HEK293T (cell line): ENCODE measurements at regions not wholly inside any gene's neighbourhood (a gene's known extent, or its start where the extent isn't known, plus 50 kb on each side); places are given as distances from the start of the nearest gene placed in this dataset.

Source experiments
- CTCF ChIA-PET: fragments of 350-600 bp; formaldehyde crosslinking; extraction: SDS; loops from one replicate; lab custom pipeline; 2021; ENCODE audit warnings: antibody characterized with exemption, inconsistent platforms; lab: Yijun Ruan, JAX
- POLR2A ChIA-PET: fragments of 350-600 bp; formaldehyde crosslinking; extraction: SDS; loops from one replicate; lab custom pipeline; 2020; ENCODE audit warnings: antibody characterized with exemption, inconsistent platforms; lab: Yijun Ruan, JAX
- DNase-seq: peaks from one replicate; pipeline ENCODE4 v3.0.0; 2012; ENCODE audit warnings: mixed read lengths; ENCODE audit errors: extremely low spot score
- ARNT ChIP-seq: fragments of 450-650 bp; IDR thresholded peaks from 2 replicates; pipeline ENCODE4 v1.6.1; 2017; ENCODE audit warnings: mild to moderate bottlenecking
- BHLHE40 ChIP-seq: fragments of 450-650 bp; IDR thresholded peaks from 2 replicates; pipeline ENCODE4 v1.6.1; 2016; ENCODE audit warnings: mild to moderate bottlenecking, moderate library complexity, borderline replicate concordance
- CTBP1 ChIP-seq: fragments of 450-650 bp; IDR thresholded peaks from 2 replicates; pipeline ENCODE4 v1.6.1; 2016; ENCODE audit warnings: borderline replicate concordance
- ELF4 ChIP-seq: fragments of 450-650 bp; IDR thresholded peaks from 2 replicates; pipeline ENCODE4 v1.6.1; 2017; ENCODE audit warnings: antibody characterized with exemption
- FOXA1 ChIP-seq: fragments of 450-650 bp; IDR thresholded peaks from 2 replicates; pipeline ENCODE4 v1.6.1; 2016; ENCODE audit warnings: mild to moderate bottlenecking
- FOXK2 ChIP-seq: fragments of 450-650 bp; IDR thresholded peaks from 2 replicates; pipeline ENCODE4 v1.6.1; 2016; ENCODE audit warnings: mild to moderate bottlenecking
- FOXM1 ChIP-seq: fragments of 450-650 bp; IDR thresholded peaks from 2 replicates; pipeline ENCODE4 v1.6.1; 2017; ENCODE audit warnings: mild to moderate bottlenecking, borderline replicate concordance
- HDGF ChIP-seq: fragments of 450-650 bp; IDR thresholded peaks from 2 replicates; pipeline ENCODE4 v1.6.1; 2017; ENCODE audit warnings: antibody characterized with exemption, borderline replicate concordance
- L3MBTL2 ChIP-seq: fragments of 450-650 bp; conservative IDR thresholded peaks from 2 replicates; pipeline ENCODE4 v1.6.1; 2016; ENCODE audit warnings: mild to moderate bottlenecking
- LEF1 ChIP-seq: fragments of 450-650 bp; IDR thresholded peaks from 2 replicates; pipeline ENCODE4 v1.6.1; 2017; ENCODE audit warnings: mild to moderate bottlenecking, borderline replicate concordance
- NFRKB ChIP-seq: fragments of 450-650 bp; IDR thresholded peaks from 2 replicates; pipeline ENCODE4 v1.6.1; 2016; ENCODE audit warnings: mild to moderate bottlenecking, moderate library complexity
- PKNOX1 ChIP-seq: fragments of 450-650 bp; IDR thresholded peaks from 2 replicates; pipeline ENCODE4 v1.6.1; 2016
- SP1 ChIP-seq: fragments of 450-650 bp; IDR thresholded peaks from 2 replicates; pipeline ENCODE4 v1.6.1; 2017
- SUZ12 ChIP-seq: fragments of 450-650 bp; IDR thresholded peaks from 2 replicates; pipeline ENCODE4 v1.6.1; 2016; ENCODE audit warnings: mild to moderate bottlenecking
- TARDBP ChIP-seq: fragments of 450-650 bp; IDR thresholded peaks from 2 replicates; pipeline ENCODE4 v1.6.1; 2016
- ZNF384 ChIP-seq: fragments of 450-650 bp; IDR thresholded peaks from 2 replicates; pipeline ENCODE4 v1.6.1; 2016

- POLR2A ChIA-PET, result no interaction called here
- CTCF ChIA-PET, result interaction anchor here (0.6 to 1.1 kb wide), 3 partner anchors 21 to 1803 kb away, joined by 3 to 6 read pairs (median 6); no protein-coding TSS in a partner anchor
- TF ChIP-seq LEF1 (no peak), TARDBP (no peak), SUZ12 (no peak), ELF4 (no peak), PKNOX1 (no peak), BHLHE40 (no peak), NFRKB (no peak)
- DNase-seq, result no peak
Measured at GRCh38 chr6:44614396-44614795, 226.9 kb downstream of the CDC5L start.

DNA sequence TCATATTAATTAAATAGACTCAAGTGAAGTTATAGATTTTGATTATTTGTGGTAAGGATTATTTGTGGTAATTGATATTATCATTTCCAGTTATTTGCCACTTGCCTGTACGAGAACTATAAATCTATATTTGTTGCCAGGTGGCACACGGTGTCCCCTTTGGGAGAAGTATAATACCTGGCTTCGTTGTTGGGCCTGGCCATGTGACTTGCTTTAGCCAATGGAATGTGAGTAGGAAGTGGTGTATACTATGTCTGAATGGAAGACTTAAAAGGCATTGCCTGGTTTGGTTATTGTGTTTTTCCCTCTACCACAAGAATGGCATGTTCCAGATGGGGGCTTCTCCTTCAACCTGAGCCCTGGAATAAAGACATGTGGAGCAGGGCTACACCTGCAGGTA is 228.1 kb downstream of the CDC5L start:
- ChIA-PET CTCF (no interaction called here), POLR2A (no interaction called here)
- DNase-seq, result no peak
- TF ChIP-seq ARNT (no peak), BHLHE40 (no peak), L3MBTL2 (no peak), NFRKB (no peak), PKNOX1 (no peak), ELF4 (no peak), SUZ12 (no peak), HDGF (no peak), LEF1 (no peak), TARDBP (no peak), FOXK2 (no peak)

DNA sequence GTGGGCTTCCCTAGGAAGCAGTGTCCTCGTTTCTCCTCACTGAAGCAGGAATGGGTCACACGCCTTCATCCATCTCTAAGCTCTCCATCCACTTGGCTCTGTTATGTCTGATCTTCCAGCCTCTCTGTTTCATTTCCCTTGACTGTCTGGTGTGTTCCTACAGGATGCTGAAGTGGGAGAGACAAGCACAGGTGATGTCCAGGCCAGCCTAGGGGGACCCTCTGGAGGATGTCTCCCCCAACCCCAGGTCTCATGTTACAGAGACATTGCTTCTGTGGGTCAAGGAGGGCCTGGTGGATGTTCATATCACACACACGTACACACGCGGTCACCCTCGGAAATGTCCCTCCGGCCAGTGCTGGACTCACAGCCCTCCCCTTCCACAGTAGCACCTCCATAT is 229.9 kb downstream of the CDC5L start:
- ChIA-PET POLR2A (no interaction called here), CTCF (no interaction called here)
- TF ChIP-seq NFRKB, result no peak
- DNase-seq, result no peak

- TF ChIP-seq ARNT (no peak), SUZ12 (no peak), NFRKB (no peak), HDGF (no peak), FOXK2 (no peak), ELF4 (no peak), FOXM1 (no peak), BHLHE40 (no peak), PKNOX1 (no peak), LEF1 (no peak), TARDBP (no peak), FOXA1 (no peak)
- DNase-seq, result no peak
- ChIA-PET CTCF (no interaction called here), POLR2A (no interaction called here)
Measured at GRCh38 chr6:44618371-44618770, 230.9 kb downstream of the CDC5L start.

DNA sequence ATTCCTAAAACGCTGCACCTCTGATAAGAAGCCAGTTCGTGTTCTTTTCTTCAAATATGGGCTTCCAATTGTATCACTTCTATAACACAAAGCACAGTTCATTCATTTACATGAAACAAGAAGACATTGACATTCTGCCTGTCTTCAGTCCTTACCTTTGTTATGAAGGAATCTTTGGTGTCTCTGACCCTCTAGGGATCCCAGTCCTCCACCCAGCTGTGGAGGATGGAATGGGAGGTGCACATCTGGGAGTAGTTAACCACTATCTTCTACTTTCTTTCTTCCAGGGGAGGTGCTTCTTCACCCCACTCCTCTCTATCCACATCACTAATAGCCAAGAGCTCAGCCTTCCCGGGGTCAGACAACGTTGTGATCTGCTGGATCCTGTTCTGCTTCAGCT is 233.4 kb downstream of the CDC5L start:
- CTCF ChIA-PET, result interaction anchor here (1.7 kb wide), 1 partner anchor 146 kb away, joined by 3 read pairs; no protein-coding TSS in a partner anchor
- POLR2A ChIA-PET, result no interaction called here
- DNase-seq, result no peak
- TF ChIP-seq TARDBP, result no peak
- TF ChIP-seq CTBP1, result no peak
- no peak for TF ChIP-seq HDGF
- no peak for TF ChIP-seq FOXK2
- no peak for TF ChIP-seq PKNOX1
- TF ChIP-seq SP1, result no peak
- TF ChIP-seq L3MBTL2, result no peak
- no peak for TF ChIP-seq BHLHE40
- TF ChIP-seq FOXA1, result no peak
- TF ChIP-seq SUZ12, result no peak
- TF ChIP-seq NFRKB, result no peak

- DNase-seq, result no peak
- no peak for TF ChIP-seq FOXK2
- TF ChIP-seq ELF4, result no peak
- no peak for TF ChIP-seq PKNOX1
- no peak for TF ChIP-seq LEF1
- no peak for TF ChIP-seq FOXA1
- no peak for TF ChIP-seq HDGF
- TF ChIP-seq SUZ12, result no peak
- no peak for TF ChIP-seq L3MBTL2
- no peak for TF ChIP-seq SP1
- TF ChIP-seq TARDBP, result no peak
- TF ChIP-seq CTBP1, result no peak
- TF ChIP-seq FOXM1, result no peak
- no peak for TF ChIP-seq ZNF384
- CTCF ChIA-PET, result interaction anchor here (0.8 to 1.7 kb wide), 3 partner anchors 32 to 358 kb away, joined by 3 read pairs; no protein-coding TSS in a partner anchor
- POLR2A ChIA-PET, result no interaction called here
Measured at GRCh38 chr6:44621846-44622245, 234.3 kb downstream of the CDC5L start.
